HG03354 (cell line): ENCODE measurements at regions not wholly inside any gene's neighbourhood (a gene's known extent, or its start where the extent isn't known, plus 50 kb on each side); places are given as distances from the start of the nearest gene placed in this dataset.
"Not testable (repeated sequence)": the region's sequence is repeated elsewhere in the genome, so short reads cannot be mapped to it uniquely, and the experiment has no call there.

ENCODE experiments used
- ATAC-seq: cut with Tn5 transposase; IDR thresholded peaks from one replicate; pipeline ENCODE4 v1.9.1; 2021; ENCODE audit warnings: mild to moderate bottlenecking; ENCODE audit not compliant: unreplicated experiment, poor library complexity, severe bottlenecking

- no peak for ATAC-seq
Measured at GRCh38 chr3:44160818-44161217, 80.9 kb upstream of the TOPAZ1 start.

GRCh38 chr3:44171891-44172290, 69.8 kb upstream of the TOPAZ1 start:
- no peak for ATAC-seq

- not testable (repeated sequence) for ATAC-seq
Measured at GRCh38 chr3:44172701-44173100, 69.0 kb upstream of the TOPAZ1 start.

GRCh38 chr3:44173263-44173662, 68.4 kb upstream of the TOPAZ1 start:
- ATAC-seq, result no peak

GRCh38 chr3:44175070-44175469, 66.6 kb upstream of the TOPAZ1 start:
- ATAC-seq, result no peak

- no peak for ATAC-seq
Measured at GRCh38 chr3:44179246-44179645, 62.4 kb upstream of the TOPAZ1 start.

GRCh38 chr3:44184319-44184953, 57.2 kb upstream of the TOPAZ1 start:
- ATAC-seq, result no peak

GRCh38 chr3:44185396-44185915, 56.2 kb upstream of the TOPAZ1 start:
- ATAC-seq, result no peak

- ATAC-seq, result no peak
Measured at GRCh38 chr3:44186111-44186672, 55.5 kb upstream of the TOPAZ1 start.

GRCh38 chr3:44186712-44187111, 55.0 kb upstream of the TOPAZ1 start:
- ATAC-seq, result no peak
